ENCODE measurements at regions not wholly inside any gene's neighbourhood (a gene's known extent, or its start where the extent isn't known, plus 50 kb on each side); places are given as distances from the start of the nearest gene placed in this dataset.

GRCh38 chr2:173511357-173511756, 156.7 kb downstream of the CDCA7 start:
- Histone ChIP-seq H3K9me2 (replicated peaks; ENCODE audit: insufficient read depth, low read length) (no peaks in the 10 kb centered on the region), H3K4me2 (ENCODE audit: low read depth, low read length, poor library complexity, severe bottlenecking) (no peak overlapping the region), H3K27ac (ENCODE audit: low read depth, low read length) (no peak overlapping the region), H2AFZ (ENCODE audit: low read depth, low read length, severe bottlenecking) (no peak overlapping the region), H3F3A (ENCODE audit: insufficient read depth) (no peaks in the 10 kb centered on the region), H3K9ac (ENCODE audit: low read length) (no peak overlapping the region), H3K4me3 (ENCODE audit: insufficient read depth, low read length, poor library complexity, severe bottlenecking) (no peak overlapping the region), H3K79me2 (ENCODE audit: insufficient read depth, low read length) (no peaks in the 10 kb centered on the region), H3K27me3 (ENCODE audit: low read length) (no peaks in the 10 kb centered on the region), H3K36me3 (ENCODE audit: low read length) (no peaks in the 10 kb centered on the region), H4K20me1 (ENCODE audit: low read depth, low read length) (no peaks in the 10 kb centered on the region), H3K9me3 (ENCODE audit: insufficient read depth, low read length) (no peaks in the 10 kb centered on the region)
- TF ChIP-seq EZH2phosphoT487 (conservative IDR thresholded peaks at IDR 0.05; ENCODE audit: low read length) (no peak), CTCF (IDR thresholded peaks at IDR 0.05; ENCODE audit: insufficient read depth, low read length, poor library complexity, severe bottlenecking) (no peak)

GRCh38 chr2:173511942-173512341, 157.3 kb downstream of the CDCA7 start:
- no peak overlapping the region for H2AFZ ChIP-seq (ENCODE audit: low read depth, low read length, severe bottlenecking)
- TF ChIP-seq CTCF (IDR thresholded peaks at IDR 0.05; ENCODE audit: insufficient read depth, low read length, poor library complexity, severe bottlenecking) (no peak), EZH2phosphoT487 (conservative IDR thresholded peaks at IDR 0.05; ENCODE audit: low read length) (no peak)
- H3K9ac ChIP-seq (ENCODE audit: low read length), result no peak overlapping the region
- H4K20me1 ChIP-seq (ENCODE audit: low read depth, low read length), result no peaks in the 10 kb centered on the region
- H3K4me3 ChIP-seq (ENCODE audit: insufficient read depth, low read length, poor library complexity, severe bottlenecking), result no peak overlapping the region
- H3F3A ChIP-seq (ENCODE audit: insufficient read depth), result no peaks in the 10 kb centered on the region
- no peaks in the 10 kb centered on the region; the same call in 1 of the 2 replicates for H3K27me3 ChIP-seq (ENCODE audit: low read length)
- no peak overlapping the region for H3K27ac ChIP-seq (ENCODE audit: low read depth, low read length)
- H3K79me2 ChIP-seq (ENCODE audit: insufficient read depth, low read length), result no peaks in the 10 kb centered on the region
- H3K4me2 ChIP-seq (ENCODE audit: low read depth, low read length, poor library complexity, severe bottlenecking), result no peak overlapping the region
- no peaks in the 10 kb centered on the region for H3K9me2 ChIP-seq (replicated peaks; ENCODE audit: insufficient read depth, low read length)
- H3K9me3 ChIP-seq (ENCODE audit: insufficient read depth, low read length), result no peaks in the 10 kb centered on the region
- no peaks in the 10 kb centered on the region for H3K36me3 ChIP-seq (ENCODE audit: low read length)

GRCh38 chr2:173513107-173513727, 158.5 kb downstream of the CDCA7 start:
- Histone ChIP-seq H3K27me3 (ENCODE audit: low read length) (no peaks in the 10 kb centered on the region; the same call in 1 of the 2 replicates), H3K9ac (ENCODE audit: low read length) (no peak overlapping the region), H4K20me1 (ENCODE audit: low read depth, low read length) (no peaks in the 10 kb centered on the region), H3K79me2 (ENCODE audit: insufficient read depth, low read length) (no peaks in the 10 kb centered on the region), H2AFZ (ENCODE audit: low read depth, low read length, severe bottlenecking) (no peak overlapping the region), H3K27ac (ENCODE audit: low read depth, low read length) (no peak overlapping the region), H3K4me3 (ENCODE audit: insufficient read depth, low read length, poor library complexity, severe bottlenecking) (no peak overlapping the region), H3K36me3 (ENCODE audit: low read length) (no peaks in the 10 kb centered on the region), H3K4me2 (ENCODE audit: low read depth, low read length, poor library complexity, severe bottlenecking) (no peak overlapping the region), H3K9me2 (replicated peaks; ENCODE audit: insufficient read depth, low read length) (no peaks in the 10 kb centered on the region), H3K9me3 (ENCODE audit: insufficient read depth, low read length) (0 out of 2 replicates have a peak, but pooled peaks cover under 1% of the 10 kb centered on the region), H3F3A (ENCODE audit: insufficient read depth) (no peaks in the 10 kb centered on the region)
- TF ChIP-seq CTCF (IDR thresholded peaks at IDR 0.05; ENCODE audit: insufficient read depth, low read length, poor library complexity, severe bottlenecking) (no peak), EZH2phosphoT487 (conservative IDR thresholded peaks at IDR 0.05; ENCODE audit: low read length) (no peak)
